ENCODE measurements at regions not wholly inside any gene's neighbourhood (a gene's known extent, or its start where the extent isn't known, plus 50 kb on each side); places are given as distances from the start of the nearest gene placed in this dataset.

DNA sequence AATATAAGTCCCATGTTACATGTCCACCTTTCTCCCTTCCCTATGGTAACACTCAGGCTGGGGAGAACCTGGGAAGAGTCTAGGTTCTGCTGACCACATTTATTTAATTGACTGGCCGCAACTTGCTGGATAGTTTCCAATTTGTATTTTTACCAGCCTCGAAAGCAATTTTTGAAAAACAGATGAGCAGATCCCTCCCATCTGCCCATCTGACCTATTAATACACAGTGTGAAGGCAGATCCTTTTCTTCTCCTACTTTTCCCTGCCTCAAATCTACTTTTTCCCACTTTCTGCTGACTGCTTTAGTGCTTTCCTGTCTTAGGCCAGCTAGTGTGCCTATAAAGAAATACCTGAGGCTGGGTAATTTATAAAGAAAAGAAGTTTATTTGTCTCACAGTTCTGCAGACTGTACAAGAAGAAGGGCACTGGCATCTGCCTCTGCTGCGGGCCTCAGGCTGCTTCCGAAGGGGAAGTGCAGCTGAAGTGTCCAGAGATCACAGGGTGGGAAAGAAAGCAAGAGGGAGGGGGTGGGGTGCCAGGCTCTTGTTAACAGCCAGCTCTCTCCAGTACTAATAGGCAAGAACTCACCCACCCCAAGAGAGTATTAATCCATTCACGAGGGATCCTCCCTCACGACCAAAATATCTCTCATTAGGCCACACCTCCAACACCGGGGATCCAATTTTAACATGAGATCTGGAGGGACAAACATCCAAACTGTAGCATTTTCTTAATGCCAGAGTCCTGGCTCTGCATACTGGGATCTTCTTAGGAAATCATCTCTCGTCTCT is 336.0 kb upstream of the IGFBP3 start:
- intact Hi-C loops (cut with DNase I), result no loop called here
- no peaks in the 10 kb centered on the region for H3K27me3 ChIP-seq
- H3K4me1 ChIP-seq, result no peaks in the 10 kb centered on the region
- ATAC-seq, result no peak
- peaks cover 0 to 25% (median 14%) of the 10 kb centered on the region in 12 donors for H3K9me3 ChIP-seq
- no peak overlapping the region for H3K27ac ChIP-seq
- DNase-seq, result no peak
- WGBS, 4 donors, result 68 to 79% (median 73%) methylated on average over 8 of the region's 8 CpGs
- H3K36me3 ChIP-seq, result no peaks in the 10 kb centered on the region
- TF ChIP-seq POLR2A (IDR thresholded peaks at IDR 0.05), result no peak
- TF ChIP-seq, protein P1, sequence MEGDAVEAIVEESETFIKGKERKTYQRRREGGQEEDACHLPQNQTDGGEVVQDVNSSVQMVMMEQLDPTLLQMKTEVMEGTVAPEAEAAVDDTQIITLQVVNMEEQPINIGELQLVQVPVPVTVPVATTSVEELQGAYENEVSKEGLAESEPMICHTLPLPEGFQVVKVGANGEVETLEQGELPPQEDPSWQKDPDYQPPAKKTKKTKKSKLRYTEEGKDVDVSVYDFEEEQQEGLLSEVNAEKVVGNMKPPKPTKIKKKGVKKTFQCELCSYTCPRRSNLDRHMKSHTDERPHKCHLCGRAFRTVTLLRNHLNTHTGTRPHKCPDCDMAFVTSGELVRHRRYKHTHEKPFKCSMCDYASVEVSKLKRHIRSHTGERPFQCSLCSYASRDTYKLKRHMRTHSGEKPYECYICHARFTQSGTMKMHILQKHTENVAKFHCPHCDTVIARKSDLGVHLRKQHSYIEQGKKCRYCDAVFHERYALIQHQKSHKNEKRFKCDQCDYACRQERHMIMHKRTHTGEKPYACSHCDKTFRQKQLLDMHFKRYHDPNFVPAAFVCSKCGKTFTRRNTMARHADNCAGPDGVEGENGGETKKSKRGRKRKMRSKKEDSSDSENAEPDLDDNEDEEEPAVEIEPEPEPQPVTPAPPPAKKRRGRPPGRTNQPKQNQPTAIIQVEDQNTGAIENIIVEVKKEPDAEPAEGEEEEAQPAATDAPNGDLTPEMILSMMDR (IDR thresholded peaks at IDR 0.05), result no peak
- no peak overlapping the region for H3K4me3 ChIP-seq

DNA sequence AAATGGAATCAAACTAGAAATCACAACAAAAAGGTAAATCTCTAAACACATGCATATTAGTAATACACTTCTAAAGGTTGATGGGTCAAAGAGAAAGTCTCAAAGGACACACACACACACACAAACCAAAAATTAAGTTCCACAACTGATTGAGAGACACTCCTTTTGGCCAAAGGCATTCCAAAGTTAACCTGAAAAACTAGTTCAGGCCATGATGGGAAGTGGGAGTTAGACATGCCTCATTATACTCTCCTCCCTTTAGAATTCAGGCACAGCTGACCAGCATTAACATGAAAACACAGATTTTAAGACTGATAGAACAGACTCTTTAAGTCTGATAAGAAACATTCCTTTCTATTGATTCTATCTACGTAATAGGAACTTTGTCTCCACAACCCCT is 332.4 kb upstream of the IGFBP3 start:
- WGBS, 4 donors, result 85 to 90% (median 87%) methylated on average over 1 of the region's 1 CpG
- DNase-seq, result no peak
- H3K27me3 ChIP-seq, result no peaks in the 10 kb centered on the region
- peaks cover 0 to 5% (median 0%) of the 10 kb centered on the region in 12 donors for H3K9me3 ChIP-seq
- no peak overlapping the region for H3K27ac ChIP-seq
- TF ChIP-seq, protein P1 (IDR thresholded peaks at IDR 0.05), result no peak
- H3K36me3 ChIP-seq, result no peaks in the 10 kb centered on the region
- no peak for ATAC-seq
- intact Hi-C loops (cut with DNase I), result no loop called here
- H3K4me1 ChIP-seq, result no peaks in the 10 kb centered on the region
- H3K4me3 ChIP-seq, result no peak overlapping the region

DNA sequence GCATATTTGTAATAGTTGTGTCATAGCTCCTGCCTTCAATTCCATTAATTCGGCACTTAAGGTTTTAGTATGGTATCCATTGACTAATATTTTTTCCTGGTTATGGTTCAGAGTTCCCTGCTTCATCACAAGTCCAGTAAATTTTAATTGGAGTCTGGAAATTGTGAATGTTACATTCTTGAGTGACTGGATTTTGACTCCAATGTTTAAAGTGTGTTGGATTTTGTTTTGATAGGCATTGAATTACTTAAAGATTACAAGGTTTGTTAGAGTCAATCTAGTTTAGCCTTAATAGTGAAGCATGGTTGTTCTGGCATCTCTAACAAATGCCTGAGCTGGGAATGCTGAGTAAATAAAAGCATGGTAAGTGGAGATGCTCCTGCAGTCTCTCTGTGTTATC is 326.6 kb upstream of the IGFBP3 start:
- Histone ChIP-seq H3K4me1 (peaks cover 0 to 7% (median 0%) of the 10 kb centered on the region in 12 donors), H3K27me3 (no peaks in the 10 kb centered on the region), H3K36me3 (no peaks in the 10 kb centered on the region), H3K27ac (no peak overlapping the region), H3K4me3 (no peak overlapping the region), H3K9me3 (peaks cover 0 to 5% (median 0%) of the 10 kb centered on the region in 12 donors)
- WGBS, 4 donors, result 87 to 98% (median 94%) methylated on average over 1 of the region's 1 CpG
- DNase-seq (no peak), ATAC-seq (no peak)
- intact Hi-C loops (cut with DNase I), result no loop called here
- TF ChIP-seq, protein P1 (IDR thresholded peaks at IDR 0.05), result no peak
- no peak for TF ChIP-seq POLR2A (IDR thresholded peaks at IDR 0.05)

GRCh38 chr7:46245586-46246111 is 324.6 kb upstream of the IGFBP3 start:
- Histone ChIP-seq H3K27ac (no peak overlapping the region), H3K27me3 (no peaks in the 10 kb centered on the region), H3K36me3 (no peaks in the 10 kb centered on the region), H3K4me3 (no peak overlapping the region), H3K9me3 (peaks cover 0 to 13% (median 0%) of the 10 kb centered on the region in 12 donors), H3K4me1 (peaks cover 0 to 7% (median 0%) of the 10 kb centered on the region in 12 donors)
- WGBS, 4 donors, result 64 to 71% (median 67%) methylated on average over 4 of the region's 4 CpGs
- DNase-seq, result no peak
- ATAC-seq, result peak in 1 of 4 donors; percentile 63
- intact Hi-C loops (cut with DNase I), result no loop called here
- TF ChIP-seq, protein P1 (IDR thresholded peaks at IDR 0.05), result no peak
- no peak for TF ChIP-seq POLR2A (IDR thresholded peaks at IDR 0.05)

Data from heart left ventricle (tissue), 16 donors.